Epithelial cell of proximal tubule (primary cell): ENCODE measurements at regions not wholly inside any gene's neighbourhood (a gene's known extent, or its start where the extent isn't known, plus 50 kb on each side); places are given as distances from the start of the nearest gene placed in this dataset.

ENCODE experiments used
- DNase-seq: peaks from one replicate; pipeline ENCODE4 v3.0.0-alpha.2; 2011; ENCODE audit warnings: low read depth
- H3K4me3 ChIP-seq: 2 replicates; pipeline ENCODE4 v1.5.1; 2011; ENCODE audit warnings: low read depth, mild to moderate bottlenecking, low read length
- CTCF ChIP-seq: conservative IDR thresholded peaks from 2 replicates; pipeline ENCODE4 v1.5.1; 2012; ENCODE audit warnings: low read depth, mild to moderate bottlenecking, low read length

GRCh38 chr3:162217647-162218046, 721.0 kb downstream of the OTOL1 start:
- no peak for DNase-seq
- H3K4me3 ChIP-seq = no peak overlapping the region
- no peak for TF ChIP-seq CTCF

GRCh38 chr3:162218479-162218878, 721.9 kb downstream of the OTOL1 start:
- TF ChIP-seq CTCF = no peak
- no peak for DNase-seq
- no peak overlapping the region for H3K4me3 ChIP-seq

GRCh38 chr3:162224746-162225145, 728.1 kb downstream of the OTOL1 start:
- TF ChIP-seq CTCF = no peak
- DNase-seq = no peak
- H3K4me3 ChIP-seq = no peak overlapping the region

- no peak overlapping the region for H3K4me3 ChIP-seq
- no peak for TF ChIP-seq CTCF
- DNase-seq = no peak
Measured at GRCh38 chr3:162236949-162237348, 740.3 kb downstream of the OTOL1 start.

- TF ChIP-seq CTCF = no peak
- H3K4me3 ChIP-seq = no peak overlapping the region
- no peak for DNase-seq
Measured at GRCh38 chr3:162250782-162251181, 754.2 kb downstream of the OTOL1 start.

- no peak overlapping the region for H3K4me3 ChIP-seq
- DNase-seq = no peak
- TF ChIP-seq CTCF = no peak
Measured at GRCh38 chr3:162262129-162262528, 765.5 kb downstream of the OTOL1 start.

- H3K4me3 ChIP-seq = no peak overlapping the region
- no peak for DNase-seq
- no peak for TF ChIP-seq CTCF
Measured at GRCh38 chr3:162263596-162263995, 767.0 kb downstream of the OTOL1 start.
